CD1c-positive myeloid dendritic cell (primary cell): ENCODE measurements at regions not wholly inside any gene's neighbourhood (a gene's known extent, or its start where the extent isn't known, plus 50 kb on each side); places are given as distances from the start of the nearest gene placed in this dataset.

Experiments
- DNase-seq: peaks from one replicate; pipeline ENCODE4 v3.0.0-alpha.2; 2016; ENCODE audit errors: extremely low spot score

- DNase-seq = no peak
Observed at GRCh38 chr1:203401199-203401877, 50.4 kb upstream of the FMOD start.

GRCh38 chr1:203402152-203402551 lies 51.2 kb upstream of the FMOD start:
- no peak for DNase-seq

GRCh38 chr1:203402629-203403337 lies 51.9 kb upstream of the FMOD start:
- peak; percentile 93 for DNase-seq

GRCh38 chr1:203403586-203403985 lies 52.7 kb upstream of the FMOD start:
- DNase-seq = no peak

GRCh38 chr1:203404546-203404945 lies 53.6 kb upstream of the FMOD start:
- no peak for DNase-seq

- no peak for DNase-seq
Observed at GRCh38 chr1:203405703-203406438, 54.9 kb upstream of the FMOD start.

- DNase-seq = no peak
Observed at GRCh38 chr1:203406446-203407045, 55.6 kb upstream of the FMOD start.

GRCh38 chr1:203407296-203407695 lies 56.4 kb upstream of the FMOD start:
- no peak for DNase-seq

GRCh38 chr1:203408486-203409481 lies 57.9 kb upstream of the FMOD start:
- DNase-seq = peak; percentile 72

- peak; percentile 71 for DNase-seq
Observed at GRCh38 chr1:203410182-203410900, 59.4 kb upstream of the FMOD start.

- DNase-seq = peak; percentile 55
Observed at GRCh38 chr1:203411431-203411830, 60.5 kb upstream of the FMOD start.

- no peak for DNase-seq
Observed at GRCh38 chr1:203419558-203419957, 56.0 kb upstream of the PRELP start.

- DNase-seq = no peak
Observed at GRCh38 chr1:203420263-203420662, 55.3 kb upstream of the PRELP start.

- DNase-seq = no peak
Observed at GRCh38 chr1:203421246-203421645, 54.4 kb upstream of the PRELP start.

- DNase-seq = no peak
Observed at GRCh38 chr1:203422116-203422515, 53.5 kb upstream of the PRELP start.

- no peak for DNase-seq
Observed at GRCh38 chr1:203422656-203423055, 53.0 kb upstream of the PRELP start.

GRCh38 chr1:203424285-203424684 lies 51.3 kb upstream of the PRELP start:
- DNase-seq = no peak

GRCh38 chr1:203424861-203425662 lies 50.5 kb upstream of the PRELP start:
- no peak for DNase-seq

- DNase-seq = no peak
Observed at GRCh38 chr1:203425663-203425975, 50.0 kb upstream of the PRELP start.
